GM15510 (cell line): ENCODE measurements at regions not wholly inside any gene's neighbourhood (a gene's known extent, or its start where the extent isn't known, plus 50 kb on each side); places are given as distances from the start of the nearest gene placed in this dataset.

Experiments used
- POLR2A ChIP-seq: IDR thresholded peaks from 3 replicates; pipeline ENCODE4 v1.6.1; 2011; ENCODE audit warnings: borderline replicate concordance; ENCODE audit not compliant: insufficient read length; ENCODE audit errors: extremely low read depth

- no peak for TF ChIP-seq POLR2A
Observed at GRCh38 chr11:116687458-116688201, 85.2 kb downstream of the BUD13 start.

- TF ChIP-seq POLR2A, result no peak
Observed at GRCh38 chr11:116686866-116687265, 85.9 kb downstream of the BUD13 start.

GRCh38 chr11:116683982-116684381, 88.8 kb downstream of the BUD13 start:
- no peak for TF ChIP-seq POLR2A

GRCh38 chr11:116680349-116681125, 92.2 kb downstream of the BUD13 start:
- no peak for TF ChIP-seq POLR2A

GRCh38 chr11:116678887-116679286, 93.9 kb downstream of the BUD13 start:
- no peak for TF ChIP-seq POLR2A

- no peak for TF ChIP-seq POLR2A
Observed at GRCh38 chr11:116665523-116665922, 107.3 kb downstream of the BUD13 start.

GRCh38 chr11:116661056-116661455, 111.7 kb downstream of the BUD13 start:
- no peak for TF ChIP-seq POLR2A

- TF ChIP-seq POLR2A, result no peak
Observed at GRCh38 chr11:116660011-116660410, 112.8 kb downstream of the BUD13 start.

- no peak for TF ChIP-seq POLR2A
Observed at GRCh38 chr11:116658876-116659535, 113.8 kb downstream of the BUD13 start.

GRCh38 chr11:116657842-116658825, 114.7 kb downstream of the BUD13 start:
- no peak for TF ChIP-seq POLR2A

GRCh38 chr11:116656011-116656410, 116.8 kb downstream of the BUD13 start:
- TF ChIP-seq POLR2A, result no peak

GRCh38 chr11:116654526-116654925, 118.3 kb downstream of the BUD13 start:
- no peak for TF ChIP-seq POLR2A

- TF ChIP-seq POLR2A, result no peak
Observed at GRCh38 chr11:116653206-116653605, 119.6 kb downstream of the BUD13 start.

- no peak for TF ChIP-seq POLR2A
Observed at GRCh38 chr11:116651737-116652237, 121.0 kb downstream of the BUD13 start.

GRCh38 chr11:116651098-116651736, 121.6 kb downstream of the BUD13 start:
- TF ChIP-seq POLR2A, result no peak

- no peak for TF ChIP-seq POLR2A
Observed at GRCh38 chr11:116650052-116650451, 122.7 kb downstream of the BUD13 start.
